Activated T-cell treated with anti-CD3 and anti-CD28 coated beads for 1 hour (primary cell): ENCODE measurements at regions not wholly inside any gene's neighbourhood (a gene's known extent, or its start where the extent isn't known, plus 50 kb on each side); places are given as distances from the start of the nearest gene placed in this dataset.
"Not testable (repeated sequence)": the region's sequence is repeated elsewhere in the genome, so short reads cannot be mapped to it uniquely, and the experiment has no call there.

Source experiments
- DNase-seq: peaks from one replicate; pipeline ENCODE4 v3.0.0-alpha.2; 2020; ENCODE audit warnings: low read depth

- no peak for DNase-seq
Observed at GRCh38 chr12:32010631-32011336, 51.6 kb downstream of the RESF1 start.

GRCh38 chr12:32012249-32012785 is 53.1 kb downstream of the RESF1 start:
- DNase-seq, result no peak

- DNase-seq, result no peak
Observed at GRCh38 chr12:32015036-32015435, 55.8 kb downstream of the RESF1 start.

- no peak for DNase-seq
Observed at GRCh38 chr12:32016680-32017482, 57.7 kb downstream of the RESF1 start.

GRCh38 chr12:32021346-32021773 is 62.1 kb downstream of the RESF1 start:
- no peak for DNase-seq

- not testable (repeated sequence) for DNase-seq
Observed at GRCh38 chr12:32022387-32022786, 63.2 kb downstream of the RESF1 start.

GRCh38 chr12:32023861-32024260 is 64.6 kb downstream of the RESF1 start:
- DNase-seq, result not testable (repeated sequence)

GRCh38 chr12:32024884-32025592 is 65.8 kb downstream of the RESF1 start:
- DNase-seq, result no peak

GRCh38 chr12:32025906-32026305 is 66.7 kb downstream of the RESF1 start:
- peak; percentile 5 for DNase-seq

GRCh38 chr12:32027684-32028365 is 68.6 kb downstream of the RESF1 start:
- no peak for DNase-seq

GRCh38 chr12:32030151-32030550 is 70.9 kb downstream of the RESF1 start:
- no peak for DNase-seq

GRCh38 chr12:32030676-32031075 is 71.5 kb downstream of the RESF1 start:
- no peak for DNase-seq

- no peak for DNase-seq
Observed at GRCh38 chr12:32031109-32031508, 71.9 kb downstream of the RESF1 start.

GRCh38 chr12:32032205-32032810 is 73.1 kb downstream of the RESF1 start:
- DNase-seq, result no peak

GRCh38 chr12:32033406-32033805 is 73.2 kb upstream of the BICD1 start:
- DNase-seq, result no peak

- no peak for DNase-seq
Observed at GRCh38 chr12:32034045-32034444, 72.6 kb upstream of the BICD1 start.

- DNase-seq, result no peak
Observed at GRCh38 chr12:32036477-32037263, 70.0 kb upstream of the BICD1 start.

GRCh38 chr12:32039347-32039746 is 67.3 kb upstream of the BICD1 start:
- DNase-seq, result no peak

GRCh38 chr12:32039917-32040575 is 66.6 kb upstream of the BICD1 start:
- DNase-seq, result no peak

- no peak for DNase-seq
Observed at GRCh38 chr12:32043928-32044549, 62.6 kb upstream of the BICD1 start.
